ENCODE measurements at regions not wholly inside any gene's neighbourhood (a gene's known extent, or its start where the extent isn't known, plus 50 kb on each side); places are given as distances from the start of the nearest gene placed in this dataset.

DNA sequence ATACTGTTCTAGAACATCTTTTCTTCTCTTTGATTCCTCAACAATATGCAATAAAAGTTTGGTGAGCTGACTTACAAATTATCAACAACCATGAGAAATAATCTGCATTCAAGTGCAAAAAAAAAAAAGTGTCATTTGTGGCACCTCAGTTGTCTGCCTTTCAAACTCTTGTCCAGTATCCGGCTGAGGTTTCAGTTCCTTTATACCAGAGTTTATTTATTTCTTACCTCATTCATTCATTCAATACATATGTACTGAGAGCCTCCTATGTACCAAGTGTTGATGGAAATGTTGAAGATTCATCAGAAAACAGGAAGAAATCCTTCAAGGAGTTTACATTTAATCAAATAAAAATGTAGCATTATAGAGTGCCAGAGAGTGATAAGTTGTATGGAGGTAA lies 484.1 kb downstream of the RMST start:
- no peaks in the 10 kb centered on the region for H3K4me1 ChIP-seq (ENCODE audit: control extremely low read depth in 1 of 4, control insufficient read depth in 4 of 4, insufficient read depth in 4 of 4, low read length in 3 of 4)
- POLR2A ChIA-PET: no interaction called here
- H3K27me3 ChIP-seq (replicated peaks in 2 of 5; ENCODE audit: control insufficient read depth in 4 of 5, insufficient read depth in 5 of 5, low read length in 4 of 5): peaks cover 0 to 2% (median 0%) of the 10 kb centered on the region in 5 experiments
- peaks cover 0 to under 1% (median 0%) of the 10 kb centered on the region in 5 experiments for H3K9me3 ChIP-seq (ENCODE audit: control extremely low read depth in 1 of 5, control insufficient read depth in 4 of 5, insufficient read depth in 2 of 5, low read depth in 1 of 5, low read length in 4 of 5)
- no peak overlapping the region for H3K4me3 ChIP-seq (ENCODE audit: control insufficient read depth in 1 of 7, extremely low read depth in 1 of 7, insufficient read depth in 4 of 7, low read depth in 2 of 7, low read length in 6 of 7)
- no peak overlapping the region for H3K27ac ChIP-seq (ENCODE audit: insufficient read depth in 1 of 2, low read depth in 1 of 2, low read length in 2 of 2, poor library complexity in 1 of 2, severe bottlenecking in 2 of 2)
- H3K36me3 ChIP-seq (ENCODE audit: control insufficient read depth in 4 of 4, insufficient read depth in 4 of 4, low read length in 3 of 4): no peaks in the 10 kb centered on the region
- WGBS (ENCODE audit: insufficient coverage): no CpG with 5 or more reads among the region's 1 CpG
- DNase-seq: no peak
- CTCF ChIA-PET: interaction anchor here (1.2 kb wide), 1 partner anchor 14 kb away, joined by 3 read pairs; no protein-coding TSS in a partner anchor

DNA sequence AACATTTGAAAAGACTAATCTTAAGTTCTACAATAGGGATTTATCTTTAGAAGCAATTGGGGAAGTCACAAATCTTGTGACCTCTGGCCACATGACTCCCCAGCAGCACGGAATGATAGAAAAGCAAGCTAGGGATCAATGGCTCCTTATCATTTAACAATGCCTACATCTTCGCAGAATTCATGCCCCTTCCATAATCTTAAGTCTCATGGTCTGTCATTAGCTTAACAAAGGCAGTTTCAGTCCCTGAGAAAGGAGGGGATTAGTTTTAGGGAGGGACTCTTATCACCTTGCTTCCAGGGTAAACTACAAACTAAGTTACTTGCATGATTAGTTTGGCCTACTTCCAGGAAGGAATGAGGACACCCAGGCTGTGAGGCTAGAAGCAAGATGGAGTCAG lies 486.0 kb downstream of the RMST start:
- H3K4me3 ChIP-seq (ENCODE audit: control insufficient read depth in 1 of 7, extremely low read depth in 1 of 7, insufficient read depth in 4 of 7, low read depth in 2 of 7, low read length in 6 of 7): no peak overlapping the region
- DNase-seq: no peak
- H3K27ac ChIP-seq (ENCODE audit: insufficient read depth in 1 of 2, low read depth in 1 of 2, low read length in 2 of 2, poor library complexity in 1 of 2, severe bottlenecking in 2 of 2): no peak overlapping the region
- ChIA-PET POLR2A (no interaction called here), CTCF (interaction anchor here (1.0 kb wide), 1 partner anchor 12 kb away, joined by 3 read pairs; no protein-coding TSS in a partner anchor)
- no peaks in the 10 kb centered on the region for H3K4me1 ChIP-seq (ENCODE audit: control extremely low read depth in 1 of 4, control insufficient read depth in 4 of 4, insufficient read depth in 4 of 4, low read length in 3 of 4)
- H3K9me3 ChIP-seq (ENCODE audit: control extremely low read depth in 1 of 5, control insufficient read depth in 4 of 5, insufficient read depth in 2 of 5, low read depth in 1 of 5, low read length in 4 of 5): no peaks in the 10 kb centered on the region
- H3K36me3 ChIP-seq (ENCODE audit: control insufficient read depth in 4 of 4, insufficient read depth in 4 of 4, low read length in 3 of 4): no peaks in the 10 kb centered on the region
- WGBS (ENCODE audit: insufficient coverage): 100% methylated on average over 1 of the region's 2 CpGs
- peaks cover 0 to 2% (median 0%) of the 10 kb centered on the region in 5 experiments for H3K27me3 ChIP-seq (replicated peaks in 2 of 5; ENCODE audit: control insufficient read depth in 4 of 5, insufficient read depth in 5 of 5, low read length in 4 of 5)

DNA sequence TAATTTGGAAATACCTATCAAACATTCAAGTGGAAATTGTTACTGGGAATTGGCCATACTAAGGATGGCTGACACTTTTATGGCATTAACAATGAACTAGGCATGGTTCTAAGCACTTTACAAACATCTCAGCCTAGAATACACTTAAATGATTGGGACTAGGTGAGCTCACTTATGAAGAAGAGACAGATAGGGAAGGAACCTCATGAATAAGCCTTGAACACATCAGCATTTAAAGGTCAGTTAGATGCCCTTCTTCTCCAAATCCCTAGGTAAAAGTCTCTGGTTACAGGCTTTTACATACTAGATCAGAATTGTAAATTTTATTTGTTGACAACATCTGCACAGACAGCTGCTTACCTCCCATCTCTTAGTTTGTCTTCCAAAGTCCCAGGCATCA lies 488.6 kb downstream of the RMST start:
- DNase-seq: no peak
- CTCF ChIA-PET: no interaction called here
- no peaks in the 10 kb centered on the region for H3K36me3 ChIP-seq (ENCODE audit: control insufficient read depth in 4 of 4, insufficient read depth in 4 of 4, low read length in 3 of 4)
- H3K4me1 ChIP-seq (ENCODE audit: control extremely low read depth in 1 of 4, control insufficient read depth in 4 of 4, insufficient read depth in 4 of 4, low read length in 3 of 4): no peaks in the 10 kb centered on the region
- H3K4me3 ChIP-seq (ENCODE audit: control insufficient read depth in 1 of 7, extremely low read depth in 1 of 7, insufficient read depth in 4 of 7, low read depth in 2 of 7, low read length in 6 of 7): no peak overlapping the region
- H3K9me3 ChIP-seq (ENCODE audit: control extremely low read depth in 1 of 5, control insufficient read depth in 4 of 5, insufficient read depth in 2 of 5, low read depth in 1 of 5, low read length in 4 of 5): no peaks in the 10 kb centered on the region
- POLR2A ChIA-PET: no interaction called here
- peaks cover 0 to 2% (median 0%) of the 10 kb centered on the region in 5 experiments for H3K27me3 ChIP-seq (replicated peaks in 2 of 5; ENCODE audit: control insufficient read depth in 4 of 5, insufficient read depth in 5 of 5, low read length in 4 of 5)
- H3K27ac ChIP-seq (ENCODE audit: insufficient read depth in 1 of 2, low read depth in 1 of 2, low read length in 2 of 2, poor library complexity in 1 of 2, severe bottlenecking in 2 of 2): no peak overlapping the region

DNA sequence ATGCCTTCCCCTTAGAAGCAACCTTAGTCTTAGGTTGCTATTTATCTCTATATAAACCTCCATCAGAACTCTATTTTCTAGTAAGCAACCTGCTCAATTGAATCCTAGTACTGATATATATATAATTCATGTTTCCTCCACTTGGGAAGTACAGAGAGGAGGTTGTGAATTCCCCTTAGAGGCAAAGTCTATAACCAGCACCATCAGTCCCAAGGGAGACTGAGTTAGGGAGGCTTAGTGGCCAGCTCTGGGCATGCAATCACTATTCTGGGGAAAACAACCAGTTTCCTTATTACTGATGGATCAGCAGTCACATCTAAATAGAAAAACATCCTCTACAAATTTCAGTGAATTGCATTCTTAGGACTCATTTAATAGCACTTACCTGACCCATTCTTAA lies 489.1 kb downstream of the RMST start:
- no peak for DNase-seq
- no peaks in the 10 kb centered on the region for H3K4me1 ChIP-seq (ENCODE audit: control extremely low read depth in 1 of 4, control insufficient read depth in 4 of 4, insufficient read depth in 4 of 4, low read length in 3 of 4)
- no peaks in the 10 kb centered on the region for H3K36me3 ChIP-seq (ENCODE audit: control insufficient read depth in 4 of 4, insufficient read depth in 4 of 4, low read length in 3 of 4)
- no peaks in the 10 kb centered on the region for H3K9me3 ChIP-seq (ENCODE audit: control extremely low read depth in 1 of 5, control insufficient read depth in 4 of 5, insufficient read depth in 2 of 5, low read depth in 1 of 5, low read length in 4 of 5)
- ChIA-PET POLR2A (no interaction called here), CTCF (no interaction called here)
- H3K4me3 ChIP-seq (ENCODE audit: control insufficient read depth in 1 of 7, extremely low read depth in 1 of 7, insufficient read depth in 4 of 7, low read depth in 2 of 7, low read length in 6 of 7): no peak overlapping the region
- peaks cover 0 to 2% (median 0%) of the 10 kb centered on the region in 5 experiments for H3K27me3 ChIP-seq (replicated peaks in 2 of 5; ENCODE audit: control insufficient read depth in 4 of 5, insufficient read depth in 5 of 5, low read length in 4 of 5)
- no peak overlapping the region for H3K27ac ChIP-seq (ENCODE audit: insufficient read depth in 1 of 2, low read depth in 1 of 2, low read length in 2 of 2, poor library complexity in 1 of 2, severe bottlenecking in 2 of 2)

DNA sequence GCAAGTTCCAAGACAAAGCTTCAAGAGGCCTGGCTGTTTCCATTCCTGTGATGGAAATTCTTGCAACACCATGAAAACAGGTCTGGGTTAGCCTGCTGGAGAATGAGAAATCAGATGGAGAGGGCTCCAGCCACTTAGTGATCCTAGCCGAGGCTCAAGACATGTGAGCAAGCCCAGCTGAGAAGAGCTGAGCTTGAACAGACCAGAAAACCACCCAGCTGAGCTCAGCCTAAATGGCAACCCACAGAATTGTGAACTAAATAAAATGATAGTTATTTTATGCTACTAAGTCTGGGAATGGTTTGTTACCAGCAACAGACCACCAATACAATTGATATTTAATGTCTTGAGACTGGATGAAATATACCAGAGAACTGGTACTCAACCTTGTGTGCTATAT lies 494.5 kb downstream of the RMST start:
- Histone ChIP-seq H3K9me3 (ENCODE audit: control extremely low read depth in 1 of 5, control insufficient read depth in 4 of 5, insufficient read depth in 2 of 5, low read depth in 1 of 5, low read length in 4 of 5) (peaks cover 0 to 7% (median 0%) of the 10 kb centered on the region in 5 experiments), H3K4me3 (ENCODE audit: control insufficient read depth in 1 of 7, extremely low read depth in 1 of 7, insufficient read depth in 4 of 7, low read depth in 2 of 7, low read length in 6 of 7) (no peak overlapping the region), H3K27me3 (replicated peaks in 2 of 5; ENCODE audit: control insufficient read depth in 4 of 5, insufficient read depth in 5 of 5, low read length in 4 of 5) (no peaks in the 10 kb centered on the region), H3K27ac (ENCODE audit: insufficient read depth in 1 of 2, low read depth in 1 of 2, low read length in 2 of 2, poor library complexity in 1 of 2, severe bottlenecking in 2 of 2) (no peak overlapping the region), H3K36me3 (ENCODE audit: control insufficient read depth in 4 of 4, insufficient read depth in 4 of 4, low read length in 3 of 4) (no peaks in the 10 kb centered on the region), H3K4me1 (ENCODE audit: control extremely low read depth in 1 of 4, control insufficient read depth in 4 of 4, insufficient read depth in 4 of 4, low read length in 3 of 4) (no peaks in the 10 kb centered on the region)
- POLR2A ChIA-PET: no interaction called here
- WGBS (ENCODE audit: insufficient coverage): 100% methylated on average over 1 of the region's 1 CpG
- CTCF ChIA-PET: interaction anchor here (2.1 kb wide), 1 partner anchor 12 kb away, joined by 5 read pairs; no protein-coding TSS in a partner anchor
- no peak for DNase-seq

DNA sequence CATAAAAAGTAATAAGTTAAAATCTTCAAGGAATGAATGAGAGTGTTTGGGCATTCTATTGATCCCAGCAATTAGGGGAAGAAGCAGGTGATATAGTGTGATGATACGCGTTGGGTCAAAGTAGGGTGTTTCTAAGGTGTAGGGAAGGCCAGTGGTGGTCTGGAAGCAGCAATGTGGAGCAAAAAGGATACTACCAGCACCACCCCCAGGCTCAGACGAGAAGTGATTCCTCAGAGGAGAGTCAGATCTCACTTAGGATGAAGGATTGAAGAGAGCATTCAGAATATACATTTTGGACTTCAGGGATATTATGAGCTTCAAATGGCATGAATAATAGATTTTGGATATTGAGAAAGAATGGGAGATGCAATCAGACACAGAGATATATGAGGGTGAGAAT lies 497.6 kb downstream of the RMST start:
- no peaks in the 10 kb centered on the region for H3K27me3 ChIP-seq (replicated peaks in 2 of 5; ENCODE audit: control insufficient read depth in 4 of 5, insufficient read depth in 5 of 5, low read length in 4 of 5)
- CTCF ChIA-PET: interaction anchor here (0.7 to 3.4 kb wide), 3 partner anchors 10 to 13 kb away, joined by 3 to 13 read pairs (median 4); no protein-coding TSS in a partner anchor
- H3K9me3 ChIP-seq (ENCODE audit: control extremely low read depth in 1 of 5, control insufficient read depth in 4 of 5, insufficient read depth in 2 of 5, low read depth in 1 of 5, low read length in 4 of 5): peaks cover 0 to 7% (median 0%) of the 10 kb centered on the region in 5 experiments
- POLR2A ChIA-PET: no interaction called here
- no peak overlapping the region for H3K4me3 ChIP-seq (ENCODE audit: control insufficient read depth in 1 of 7, extremely low read depth in 1 of 7, insufficient read depth in 4 of 7, low read depth in 2 of 7, low read length in 6 of 7)
- H3K27ac ChIP-seq (ENCODE audit: insufficient read depth in 1 of 2, low read depth in 1 of 2, low read length in 2 of 2, poor library complexity in 1 of 2, severe bottlenecking in 2 of 2): no peak overlapping the region
- H3K36me3 ChIP-seq (ENCODE audit: control insufficient read depth in 4 of 4, insufficient read depth in 4 of 4, low read length in 3 of 4): no peaks in the 10 kb centered on the region
- no peak for DNase-seq
- H3K4me1 ChIP-seq (ENCODE audit: control extremely low read depth in 1 of 4, control insufficient read depth in 4 of 4, insufficient read depth in 4 of 4, low read length in 3 of 4): no peaks in the 10 kb centered on the region
- WGBS (ENCODE audit: insufficient coverage): 79% methylated on average over 2 of the region's 3 CpGs

DNA sequence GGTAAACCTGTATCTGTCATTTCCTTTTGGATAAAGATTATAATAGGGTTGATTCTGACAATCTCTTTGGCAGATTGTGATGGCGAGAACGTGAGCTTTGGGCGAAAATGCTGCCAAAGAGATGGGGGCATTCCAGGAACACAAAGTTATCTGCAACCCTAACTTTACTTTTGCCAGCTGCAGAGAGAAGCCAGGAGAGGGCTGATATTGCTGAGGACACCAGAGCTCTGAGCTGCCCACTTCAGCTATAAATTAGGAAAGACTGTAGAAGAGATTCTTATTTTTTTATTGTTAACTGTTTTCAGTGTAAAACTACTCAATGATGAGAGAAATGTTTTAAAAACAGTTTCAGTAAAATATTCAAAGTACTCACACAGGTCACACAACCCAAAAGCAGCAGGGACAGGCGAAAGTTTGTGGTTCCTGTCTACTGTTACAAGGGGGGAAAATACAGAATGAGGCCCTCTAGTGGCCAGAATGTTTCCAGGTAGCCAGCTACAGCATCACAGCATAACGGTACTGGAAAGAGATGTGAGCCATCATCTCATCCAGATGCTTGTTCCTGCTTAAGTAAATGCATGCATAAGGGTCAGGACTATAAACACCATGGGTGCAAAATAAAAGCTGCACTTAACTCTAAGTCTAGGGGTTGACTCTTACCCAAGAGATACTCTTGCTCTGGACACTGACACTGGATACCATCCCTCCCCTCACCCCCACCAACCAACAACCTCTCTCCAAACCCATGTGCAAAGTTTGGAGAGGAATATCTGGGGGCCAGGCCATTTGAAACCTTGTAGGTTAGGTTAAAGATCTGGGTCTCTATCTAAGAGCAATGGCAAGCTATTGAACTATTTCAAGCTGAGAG lies 498.4 kb downstream of the RMST start:
- H3K36me3 ChIP-seq (ENCODE audit: control insufficient read depth in 4 of 4, insufficient read depth in 4 of 4, low read length in 3 of 4): no peaks in the 10 kb centered on the region
- no peak overlapping the region for H3K27ac ChIP-seq (ENCODE audit: insufficient read depth in 1 of 2, low read depth in 1 of 2, low read length in 2 of 2, poor library complexity in 1 of 2, severe bottlenecking in 2 of 2)
- WGBS (ENCODE audit: insufficient coverage): 33% methylated on average over 3 of the region's 5 CpGs
- no peaks in the 10 kb centered on the region for H3K4me1 ChIP-seq (ENCODE audit: control extremely low read depth in 1 of 4, control insufficient read depth in 4 of 4, insufficient read depth in 4 of 4, low read length in 3 of 4)
- DNase-seq: peak; percentile 8 to 46 (median 34)
- ChIA-PET POLR2A (no interaction called here), CTCF (interaction anchor here (0.7 to 3.4 kb wide), 4 partner anchors 9 to 24 kb away, joined by 3 to 13 read pairs (median 4); no protein-coding TSS in a partner anchor)
- H3K27me3 ChIP-seq (replicated peaks in 2 of 5; ENCODE audit: control insufficient read depth in 4 of 5, insufficient read depth in 5 of 5, low read length in 4 of 5): no peaks in the 10 kb centered on the region
- no peak overlapping the region for H3K4me3 ChIP-seq (ENCODE audit: control insufficient read depth in 1 of 7, extremely low read depth in 1 of 7, insufficient read depth in 4 of 7, low read depth in 2 of 7, low read length in 6 of 7)
- H3K9me3 ChIP-seq (ENCODE audit: control extremely low read depth in 1 of 5, control insufficient read depth in 4 of 5, insufficient read depth in 2 of 5, low read depth in 1 of 5, low read length in 4 of 5): peaks cover 0 to 7% (median 0%) of the 10 kb centered on the region in 5 experiments
